ENCODE measurements at regions not wholly inside any gene's neighbourhood (a gene's known extent, or its start where the extent isn't known, plus 50 kb on each side); places are given as distances from the start of the nearest gene placed in this dataset.

DNA sequence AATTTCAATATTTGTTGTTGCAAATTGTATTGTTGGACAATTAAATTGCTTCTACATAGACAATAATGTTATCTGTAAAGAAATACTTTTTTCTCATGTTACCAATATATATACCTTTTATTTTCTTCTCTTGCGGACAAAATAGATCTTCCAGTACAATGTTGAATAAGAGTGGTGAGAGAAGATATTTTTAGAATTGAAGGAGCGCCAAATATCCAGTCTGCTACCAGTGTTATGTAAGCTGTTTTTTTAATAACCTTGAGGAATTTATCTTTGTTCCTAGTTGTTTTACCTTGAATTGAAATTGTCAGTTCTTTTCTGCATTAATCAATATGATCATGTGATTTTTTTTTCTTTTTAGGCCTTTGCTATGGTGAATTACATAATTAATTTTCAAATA is 1702.5 kb upstream of the RAG2 start:
- Mint-ChIP-seq H3K9me3 (peaks cover 25% of the 10 kb centered on the region), H3K4me3 (no peak overlapping the region), H3K27me3 (no peaks in the 10 kb centered on the region), H3K4me1 (ENCODE audit: low read depth) (no peaks in the 10 kb centered on the region), H3K36me3 (ENCODE audit: low read depth) (no peaks in the 10 kb centered on the region), H3K27ac (no peak overlapping the region)
- intact Hi-C loops (cut with micrococcal nuclease): no loop called here

DNA sequence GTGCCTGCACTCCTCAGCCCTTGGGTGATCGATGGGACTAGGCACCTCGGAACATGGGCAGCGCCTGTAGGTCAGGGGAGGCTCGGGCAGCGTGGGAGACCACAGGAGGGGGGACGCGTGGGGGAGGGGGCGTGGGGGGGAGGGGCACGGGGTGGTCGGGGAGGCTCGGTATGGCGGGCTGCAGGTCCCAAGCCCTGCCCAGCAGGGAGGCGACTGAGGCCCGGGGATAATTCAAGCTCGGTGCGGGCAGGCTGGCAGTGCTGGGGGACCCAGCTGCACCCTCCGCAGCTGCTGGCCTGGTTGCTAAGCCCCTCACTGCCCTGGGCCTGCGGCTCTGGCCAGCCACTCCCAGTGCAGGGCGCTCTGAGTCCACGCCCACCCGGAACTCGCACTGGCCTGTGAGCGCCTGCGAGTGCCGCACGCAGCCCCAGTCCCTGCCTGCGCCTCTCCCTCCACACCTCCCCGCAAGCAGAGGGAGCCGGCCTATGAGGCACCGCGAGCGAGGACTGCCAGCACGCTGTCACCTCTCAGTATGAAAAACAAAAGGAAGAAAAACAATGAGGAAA is 1698.3 kb upstream of the RAG2 start:
- Mint-ChIP-seq H3K9me3 (peaks cover 28% of the 10 kb centered on the region), H3K4me1 (ENCODE audit: low read depth) (no peaks in the 10 kb centered on the region), H3K36me3 (ENCODE audit: low read depth) (no peaks in the 10 kb centered on the region), H3K27me3 (no peaks in the 10 kb centered on the region), H3K4me3 (no peak overlapping the region), H3K27ac (no peak overlapping the region)
- intact Hi-C loops (cut with micrococcal nuclease): no loop called here

DNA sequence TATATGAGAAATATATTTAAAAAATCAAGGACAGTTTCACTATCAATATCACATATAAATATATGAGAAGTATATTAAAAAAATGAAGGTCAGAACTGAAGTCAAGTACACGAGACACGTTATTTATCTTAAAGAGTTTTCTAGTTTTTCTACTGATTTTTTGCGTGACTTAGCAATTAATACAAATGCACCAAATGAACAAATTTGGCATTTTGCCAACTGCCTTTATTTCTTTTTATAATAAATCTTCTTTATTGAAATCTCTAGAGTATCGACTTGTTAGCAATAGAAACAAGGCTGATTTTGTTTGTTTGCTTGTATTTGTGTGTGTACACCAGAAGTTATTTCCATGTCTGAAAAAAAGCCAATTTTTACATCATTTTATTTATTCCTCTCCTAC is 1684.7 kb upstream of the RAG2 start:
- no peaks in the 10 kb centered on the region for H3K27me3 Mint-ChIP-seq
- H3K4me1 Mint-ChIP-seq (ENCODE audit: low read depth): no peaks in the 10 kb centered on the region
- no peak overlapping the region for H3K27ac Mint-ChIP-seq
- intact Hi-C loops (cut with micrococcal nuclease): no loop called here
- no peak overlapping the region for H3K4me3 Mint-ChIP-seq
- no peaks in the 10 kb centered on the region for H3K36me3 Mint-ChIP-seq (ENCODE audit: low read depth)
- peaks cover 26% of the 10 kb centered on the region for H3K9me3 Mint-ChIP-seq

DNA sequence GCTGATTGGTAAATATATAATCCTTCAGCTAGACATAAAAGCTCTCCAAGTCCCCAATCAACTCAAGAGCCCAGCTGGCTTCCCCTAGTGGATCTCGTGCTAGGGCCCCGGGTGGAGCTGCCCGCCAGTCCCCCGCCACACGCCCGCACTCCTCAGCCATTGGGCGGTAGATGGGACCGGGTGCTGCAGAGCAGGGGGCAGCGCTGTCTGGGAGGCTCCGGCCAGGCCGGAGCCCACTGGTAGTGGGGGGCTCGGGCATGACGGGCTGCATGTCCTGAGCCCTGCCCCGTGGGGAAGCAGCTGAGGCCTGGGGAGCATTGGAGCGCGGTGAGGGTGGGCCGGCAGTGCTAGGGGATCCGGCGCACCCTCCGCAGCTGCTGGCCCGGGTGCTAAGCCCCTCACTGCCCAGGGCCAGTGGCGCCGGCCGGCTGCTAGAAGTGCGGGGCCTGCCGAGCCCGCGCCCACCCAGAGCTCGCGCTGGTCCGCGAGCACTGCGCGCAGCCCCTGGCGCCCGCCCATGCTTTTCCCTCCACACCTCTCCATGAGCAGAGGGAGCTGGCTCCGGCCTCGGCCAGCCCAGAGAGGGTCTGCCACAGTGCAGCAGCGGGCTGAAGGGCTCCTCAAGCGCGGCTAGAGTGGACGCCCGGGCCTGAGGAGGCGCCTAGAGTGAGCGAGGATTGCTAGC is 1680.6 kb upstream of the RAG2 start:
- peaks cover 36% of the 10 kb centered on the region for H3K9me3 Mint-ChIP-seq
- H3K4me3 Mint-ChIP-seq: no peak overlapping the region
- H3K27ac Mint-ChIP-seq: no peak overlapping the region
- no peaks in the 10 kb centered on the region for H3K4me1 Mint-ChIP-seq (ENCODE audit: low read depth)
- no peaks in the 10 kb centered on the region for H3K27me3 Mint-ChIP-seq
- intact Hi-C loops (cut with micrococcal nuclease): no loop called here
- H3K36me3 Mint-ChIP-seq (ENCODE audit: low read depth): no peaks in the 10 kb centered on the region

DNA sequence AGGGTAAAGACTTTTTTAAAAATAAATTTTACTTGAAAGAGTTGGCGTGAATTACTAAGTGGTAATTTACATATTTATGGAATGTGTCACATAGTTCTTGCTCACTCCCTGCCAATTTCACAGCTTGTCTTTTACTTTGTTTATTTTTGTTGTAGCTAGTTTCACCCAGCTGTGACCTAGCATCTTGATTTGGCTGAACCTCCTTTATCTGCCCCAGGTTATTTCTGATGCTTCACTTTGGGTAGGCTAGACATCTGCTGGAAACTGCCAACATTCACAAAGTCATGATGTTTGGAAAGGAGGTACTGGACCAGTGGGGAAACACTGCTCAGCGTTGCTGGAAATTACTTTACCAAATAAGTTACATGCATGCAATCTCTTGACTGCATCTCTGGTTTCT is 1676.0 kb upstream of the RAG2 start:
- peaks cover 26% of the 10 kb centered on the region for H3K9me3 Mint-ChIP-seq
- no peak overlapping the region for H3K27ac Mint-ChIP-seq
- no peaks in the 10 kb centered on the region for H3K4me1 Mint-ChIP-seq (ENCODE audit: low read depth)
- H3K4me3 Mint-ChIP-seq: no peak overlapping the region
- no peaks in the 10 kb centered on the region for H3K27me3 Mint-ChIP-seq
- intact Hi-C loops (cut with micrococcal nuclease): no loop called here
- no peaks in the 10 kb centered on the region for H3K36me3 Mint-ChIP-seq (ENCODE audit: low read depth)

DNA sequence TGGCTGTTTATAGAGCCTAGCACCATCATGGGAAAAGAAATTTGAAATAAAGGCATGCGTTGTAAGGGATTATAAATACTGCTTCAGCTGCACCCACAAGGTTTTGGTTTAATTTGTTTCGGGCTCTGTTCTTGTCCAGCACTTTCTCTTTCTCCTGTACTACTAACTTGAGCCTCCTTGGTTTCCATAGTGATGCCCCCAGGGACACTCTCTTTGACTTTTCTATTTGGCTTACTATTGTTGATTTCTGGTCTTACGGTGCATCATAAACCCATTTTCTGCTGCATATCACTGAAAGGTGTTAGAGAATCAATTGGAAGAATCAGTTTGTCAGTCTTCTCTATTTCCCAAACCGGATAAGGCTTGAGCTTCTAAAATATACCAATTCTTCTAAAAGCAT is 1674.3 kb upstream of the RAG2 start:
- Mint-ChIP-seq H3K27ac (no peak overlapping the region), H3K4me1 (ENCODE audit: low read depth) (no peaks in the 10 kb centered on the region), H3K36me3 (ENCODE audit: low read depth) (no peaks in the 10 kb centered on the region), H3K27me3 (no peaks in the 10 kb centered on the region), H3K4me3 (no peak overlapping the region), H3K9me3 (peaks cover 29% of the 10 kb centered on the region)
- intact Hi-C loops (cut with micrococcal nuclease): no loop called here

DNA sequence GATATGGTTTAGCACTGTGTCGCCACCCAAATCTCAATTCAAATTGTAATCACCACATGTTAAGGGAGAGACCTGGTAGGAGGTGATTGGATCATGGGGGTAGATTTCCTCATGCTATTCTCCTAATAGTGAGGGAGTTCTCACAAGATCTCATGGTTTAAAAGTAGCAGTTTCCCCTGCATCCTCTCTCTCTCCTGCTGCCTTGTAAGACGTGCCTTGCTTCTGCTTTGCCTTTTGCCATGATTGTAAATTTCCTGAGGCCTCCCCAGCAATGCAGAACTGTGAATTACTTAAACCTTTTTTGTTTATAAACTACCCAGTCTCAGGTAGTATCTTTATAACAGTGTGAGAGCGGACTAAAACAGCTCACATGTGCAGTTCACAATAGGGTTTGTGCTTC is 1668.7 kb upstream of the RAG2 start:
- no peak overlapping the region for H3K4me3 Mint-ChIP-seq
- H3K27ac Mint-ChIP-seq: no peak overlapping the region
- H3K27me3 Mint-ChIP-seq: no peaks in the 10 kb centered on the region
- no peaks in the 10 kb centered on the region for H3K4me1 Mint-ChIP-seq (ENCODE audit: low read depth)
- no peaks in the 10 kb centered on the region for H3K36me3 Mint-ChIP-seq (ENCODE audit: low read depth)
- intact Hi-C loops (cut with micrococcal nuclease): no loop called here
- peaks cover 38% of the 10 kb centered on the region for H3K9me3 Mint-ChIP-seq

DNA sequence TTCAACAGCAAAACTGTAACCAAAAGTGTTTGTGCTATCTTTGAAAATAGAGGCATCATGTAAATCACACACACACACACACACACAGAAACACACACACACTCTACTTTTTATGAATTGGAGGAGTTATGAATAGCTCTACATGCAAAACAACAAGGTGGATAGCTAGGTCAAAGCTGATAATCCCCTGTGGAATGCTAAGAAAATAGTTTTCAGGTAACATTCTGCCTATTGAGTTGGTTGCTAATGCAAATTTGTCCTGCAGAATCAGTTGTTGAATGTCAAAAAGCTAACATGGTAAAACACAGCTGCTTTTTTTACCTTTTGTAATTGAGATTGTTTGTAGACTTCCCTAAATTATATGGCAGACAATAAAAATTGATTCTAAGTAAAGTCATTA is 1658.4 kb upstream of the RAG2 start:
- Mint-ChIP-seq H3K4me1 (ENCODE audit: low read depth) (no peaks in the 10 kb centered on the region), H3K27ac (no peak overlapping the region), H3K27me3 (no peaks in the 10 kb centered on the region), H3K36me3 (ENCODE audit: low read depth) (no peaks in the 10 kb centered on the region), H3K4me3 (no peak overlapping the region), H3K9me3 (peaks cover 7% of the 10 kb centered on the region)
- intact Hi-C loops (cut with micrococcal nuclease): no loop called here

DNA sequence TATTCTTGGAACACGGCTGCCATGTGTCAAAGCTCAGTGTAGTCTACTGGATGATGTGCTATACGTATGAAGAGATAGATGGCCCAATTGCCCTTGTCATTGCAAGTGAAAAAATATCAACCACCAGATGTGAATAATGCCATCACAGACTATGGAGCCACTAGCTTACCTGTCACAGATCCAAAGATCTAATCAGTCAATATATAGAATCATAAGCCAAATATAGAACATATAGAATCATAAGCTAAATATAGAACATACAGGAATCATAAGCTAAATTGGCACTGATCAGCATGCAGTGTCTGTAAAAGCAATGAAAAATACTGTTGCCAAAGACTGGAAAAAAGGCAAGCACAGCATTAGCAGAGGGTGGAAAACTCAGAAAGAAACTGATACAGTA is 1656.9 kb upstream of the RAG2 start:
- no peaks in the 10 kb centered on the region for H3K4me1 Mint-ChIP-seq (ENCODE audit: low read depth)
- intact Hi-C loops (cut with micrococcal nuclease): no loop called here
- H3K27ac Mint-ChIP-seq: no peak overlapping the region
- no peak overlapping the region for H3K4me3 Mint-ChIP-seq
- no peaks in the 10 kb centered on the region for H3K36me3 Mint-ChIP-seq (ENCODE audit: low read depth)
- H3K27me3 Mint-ChIP-seq: no peaks in the 10 kb centered on the region
- no peaks in the 10 kb centered on the region for H3K9me3 Mint-ChIP-seq

DNA sequence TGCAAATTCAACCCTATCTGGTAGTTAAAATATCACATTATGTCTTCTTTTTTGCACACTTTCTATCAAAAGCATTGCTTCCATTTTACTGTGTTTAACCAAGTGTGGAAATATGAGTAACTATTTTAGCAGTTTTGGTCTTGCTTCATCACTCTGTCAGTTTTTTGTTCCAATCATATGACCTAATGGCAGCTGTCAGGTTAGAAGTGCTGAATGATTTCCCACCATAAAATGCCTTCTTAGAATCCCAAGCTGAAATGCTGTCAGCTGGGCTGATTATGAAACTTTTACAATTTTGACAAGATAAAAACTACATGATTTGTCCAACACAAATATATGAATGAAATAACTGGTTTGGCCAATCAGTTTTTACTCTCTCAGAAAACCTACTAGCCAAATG is 1654.6 kb upstream of the RAG2 start:
- Mint-ChIP-seq H3K27me3 (no peaks in the 10 kb centered on the region), H3K9me3 (no peaks in the 10 kb centered on the region), H3K4me3 (no peak overlapping the region), H3K4me1 (ENCODE audit: low read depth) (no peaks in the 10 kb centered on the region), H3K36me3 (ENCODE audit: low read depth) (no peaks in the 10 kb centered on the region), H3K27ac (no peak overlapping the region)
- intact Hi-C loops (cut with micrococcal nuclease): no loop called here

DNA sequence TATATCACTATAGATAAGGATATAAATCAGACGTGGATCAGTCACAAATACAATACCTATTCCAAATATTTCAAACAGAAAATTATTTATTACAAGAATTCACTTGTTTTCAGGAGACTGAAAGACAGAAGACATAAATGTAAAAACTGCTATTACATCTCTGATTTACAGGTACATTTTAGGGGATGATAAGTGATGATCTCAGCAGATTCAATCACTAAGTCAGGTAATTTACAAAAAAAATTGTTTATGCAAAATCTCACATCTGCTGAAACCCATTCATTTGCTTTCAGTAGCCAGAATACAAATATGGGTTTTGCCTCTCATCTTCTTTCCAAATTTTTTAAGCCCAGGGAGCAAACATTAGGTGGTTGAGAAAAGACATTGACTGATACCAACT is 1648.4 kb upstream of the RAG2 start:
- no peaks in the 10 kb centered on the region for H3K4me1 Mint-ChIP-seq (ENCODE audit: low read depth)
- H3K36me3 Mint-ChIP-seq (ENCODE audit: low read depth): no peaks in the 10 kb centered on the region

DNA sequence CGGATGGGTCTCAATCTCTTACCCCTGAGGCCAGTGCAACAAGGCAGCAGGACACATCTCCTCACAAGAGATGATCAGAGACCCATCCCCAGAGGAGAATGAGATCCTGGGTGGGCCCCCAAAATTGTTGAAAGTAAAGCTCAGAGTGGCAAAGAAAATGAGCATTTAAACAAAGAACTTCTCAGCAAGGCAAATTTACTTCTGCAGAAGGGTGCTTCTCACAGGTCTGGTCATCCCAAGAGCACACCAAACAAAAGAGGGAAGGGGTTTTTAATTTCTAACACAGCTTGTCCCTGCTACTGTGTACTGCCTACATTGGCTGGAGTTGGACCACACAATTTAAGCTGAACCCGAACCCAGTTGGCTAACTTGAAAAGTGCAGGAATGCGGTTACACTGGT is 1628.6 kb upstream of the RAG2 start:
- H3K27ac Mint-ChIP-seq: no peak overlapping the region
- H3K27me3 Mint-ChIP-seq: no peaks in the 10 kb centered on the region
- H3K4me1 Mint-ChIP-seq (ENCODE audit: low read depth): no peaks in the 10 kb centered on the region
- intact Hi-C loops (cut with micrococcal nuclease): no loop called here
- H3K4me3 Mint-ChIP-seq: no peak overlapping the region
- no peaks in the 10 kb centered on the region for H3K36me3 Mint-ChIP-seq (ENCODE audit: low read depth)
- peaks cover 67% of the 10 kb centered on the region for H3K9me3 Mint-ChIP-seq

More for the DNA sequence above, 1648.4 kb upstream of the RAG2 start:
- intact Hi-C loops (cut with micrococcal nuclease): no loop called here
- Mint-ChIP-seq H3K27me3 (no peaks in the 10 kb centered on the region), H3K4me3 (no peak overlapping the region), H3K27ac (no peak overlapping the region), H3K9me3 (peaks cover 9% of the 10 kb centered on the region)

DNA sequence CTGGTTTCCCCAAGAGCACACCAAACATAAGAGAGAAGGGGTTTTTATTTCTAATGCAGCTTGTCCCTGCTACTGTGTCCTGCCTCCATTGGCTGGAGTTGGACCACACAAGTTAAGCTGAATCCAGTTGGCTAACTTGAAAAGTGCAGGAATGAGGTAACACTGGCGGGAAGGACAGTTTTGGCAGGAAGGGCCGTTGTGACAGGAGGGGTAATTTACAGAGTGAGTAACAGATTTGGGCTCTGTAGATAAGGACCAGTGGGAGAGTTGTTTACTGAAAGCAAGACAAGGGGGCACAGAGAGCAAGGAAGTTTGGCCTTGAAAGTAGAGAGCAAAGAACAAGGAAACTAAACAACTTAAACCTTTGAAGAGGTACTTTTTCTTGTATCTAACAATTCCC is 1623.3 kb upstream of the RAG2 start:
- no peaks in the 10 kb centered on the region for H3K36me3 Mint-ChIP-seq (ENCODE audit: low read depth)

DNA sequence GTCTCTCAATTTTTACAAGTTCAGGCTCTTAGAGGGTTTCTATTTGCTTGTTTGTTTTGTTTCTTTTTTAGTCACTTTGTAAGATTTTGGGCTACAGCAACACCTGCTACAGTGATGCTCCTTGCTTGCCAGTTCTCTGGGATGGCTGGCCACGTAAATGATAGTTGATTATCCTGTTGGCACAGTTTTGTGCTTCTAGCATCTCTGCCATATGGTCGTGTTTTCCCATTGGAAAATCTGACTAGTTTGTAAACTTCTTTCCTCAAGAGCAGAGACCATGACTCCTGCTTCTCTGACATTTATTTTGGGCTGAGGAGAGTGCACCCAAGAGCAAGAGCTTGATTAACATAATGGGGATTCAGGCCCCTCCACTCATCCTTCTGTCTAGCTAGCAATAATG is 1621.6 kb upstream of the RAG2 start:
- H3K27me3 Mint-ChIP-seq: no peaks in the 10 kb centered on the region
- H3K9me3 Mint-ChIP-seq: peaks cover 51% of the 10 kb centered on the region
- intact Hi-C loops (cut with micrococcal nuclease): no loop called here
- H3K4me1 Mint-ChIP-seq (ENCODE audit: low read depth): no peaks in the 10 kb centered on the region
- no peak overlapping the region for H3K27ac Mint-ChIP-seq
- no peaks in the 10 kb centered on the region for H3K36me3 Mint-ChIP-seq (ENCODE audit: low read depth)
- no peak overlapping the region for H3K4me3 Mint-ChIP-seq

More for the DNA sequence above, 1623.3 kb upstream of the RAG2 start:
- Mint-ChIP-seq H3K27ac (no peak overlapping the region), H3K9me3 (peaks cover 68% of the 10 kb centered on the region), H3K4me3 (no peak overlapping the region), H3K27me3 (no peaks in the 10 kb centered on the region), H3K4me1 (ENCODE audit: low read depth) (no peaks in the 10 kb centered on the region)
- intact Hi-C loops (cut with micrococcal nuclease): no loop called here

DNA sequence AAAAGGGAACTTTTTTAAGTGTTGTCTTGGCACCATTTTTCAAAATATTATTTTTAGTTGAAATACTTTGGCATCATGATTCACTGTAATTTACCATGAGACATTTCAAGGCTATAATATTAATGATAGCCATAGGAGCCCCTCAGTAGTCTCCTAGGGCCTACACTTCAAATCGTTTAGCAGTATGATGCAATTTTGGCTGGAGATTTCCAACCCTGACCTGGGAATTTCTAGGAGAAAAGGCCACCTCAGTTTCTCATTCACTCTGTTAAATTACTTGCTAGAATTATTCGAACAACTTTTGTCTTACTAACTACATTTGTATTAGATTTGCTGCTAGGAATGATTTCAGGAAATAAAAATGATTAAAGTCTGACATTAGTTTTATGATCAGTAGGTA is 1610.9 kb upstream of the RAG2 start:
- Mint-ChIP-seq H3K9me3 (peaks cover 15% of the 10 kb centered on the region), H3K4me1 (ENCODE audit: low read depth) (no peaks in the 10 kb centered on the region), H3K4me3 (no peak overlapping the region), H3K36me3 (ENCODE audit: low read depth) (no peaks in the 10 kb centered on the region), H3K27me3 (no peaks in the 10 kb centered on the region), H3K27ac (no peak overlapping the region)
- intact Hi-C loops (cut with micrococcal nuclease): no loop called here

All from dendritic cell treated with granulocyte-macrophage colony-stimulating factor and Interleukin-4, amounts not matched to agents 40 ng/mL and 50 ng/mL, for 4 days (primary cell).